ENCODE measurements at regions not wholly inside any gene's neighbourhood (a gene's known extent, or its start where the extent isn't known, plus 50 kb on each side); places are given as distances from the start of the nearest gene placed in this dataset.

GRCh38 chr1:101546885-101547284 lies 310.1 kb downstream of the S1PR1 start:
- no peak overlapping the region for H3K4me2 ChIP-seq (ENCODE audit: insufficient read depth, low read length)
- no peak overlapping the region for H2AFZ ChIP-seq (ENCODE audit: low read depth, low read length)
- H3K9ac ChIP-seq (replicated peaks; ENCODE audit: extremely low read depth, insufficient read depth, low read length) = no peak overlapping the region
- peaks cover 0 to 4% of the 10 kb centered on the region in 2 experiments for H3K27me3 ChIP-seq (ENCODE audit: control insufficient read depth in 2 of 2, insufficient read depth in 2 of 2, low read length in 2 of 2)
- H3K36me3 ChIP-seq (ENCODE audit: control insufficient read depth in 2 of 2, extremely low read depth in 1 of 2, insufficient read depth in 2 of 2, low read length in 2 of 2) = no peaks in the 10 kb centered on the region
- no TSS peak for BruUV-seq (replicated peaks)
- DNase-seq (ENCODE audit: low read depth, low spot score) (no peak), FAIRE-seq (no peak)
- no peak overlapping the region for H3K27ac ChIP-seq (ENCODE audit: insufficient read depth, low read depth, low read length)
- ChIA-PET POLR2A (no interaction called here), CTCF (no interaction called here)
- no peaks in the 10 kb centered on the region for H4K20me1 ChIP-seq (replicated peaks; ENCODE audit: control insufficient read depth, extremely low read depth, insufficient read depth, low read length)
- H3K4me1 ChIP-seq (ENCODE audit: control insufficient read depth, extremely low read depth, insufficient read depth, low read length) = no peaks in the 10 kb centered on the region
- dilution Hi-C loops (cut with MboI; ENCODE audit: extremely low pct_ligation_motif_present, low sequenced_read_pairs) = no loop called here
- H3K79me2 ChIP-seq (ENCODE audit: control insufficient read depth, insufficient read depth, low read length) = no peaks in the 10 kb centered on the region
- H3K9me1 ChIP-seq (replicated peaks; ENCODE audit: control insufficient read depth, extremely low read depth, insufficient read depth, low read length) = no peaks in the 10 kb centered on the region
- no peaks in the 10 kb centered on the region for H3K9me3 ChIP-seq (replicated peaks; ENCODE audit: control insufficient read depth, insufficient read depth, low read length)
- intact Hi-C loops (cut with micrococcal nuclease) = no loop called here
- no peak overlapping the region for H3K4me3 ChIP-seq (replicated peaks in 1 of 3; ENCODE audit: insufficient read depth in 1 of 3, low read depth in 1 of 3, low read length in 3 of 3)
- no peak for TF ChIP-seq POLR2AphosphoS5 (IDR thresholded peaks at IDR 0.05; ENCODE audit: insufficient read depth, low read depth, low read length)
- TF ChIP-seq JUN (IDR thresholded peaks at IDR 0.05; ENCODE audit: borderline replicate concordance, insufficient read depth, insufficient read length, low read depth) = no peak
- TF ChIP-seq MAX (IDR thresholded peaks at IDR 0.05; ENCODE audit: insufficient read depth, insufficient read length) = no peak
- no peak for TF ChIP-seq CTCF (IDR thresholded peaks at IDR 0.05; ENCODE audit: extremely low read depth in 1 of 2, insufficient read depth in 1 of 2, low read depth in 1 of 2, low read length in 2 of 2)
- no peak for TF ChIP-seq EZH2 (IDR thresholded peaks at IDR 0.05; ENCODE audit: borderline replicate concordance, low read depth, low read length, severe bottlenecking)

- TF ChIP-seq POLR2AphosphoS5 (IDR thresholded peaks at IDR 0.05; ENCODE audit: insufficient read depth, low read depth, low read length) = no peak
- TF ChIP-seq GATA2 (IDR thresholded peaks at IDR 0.05; ENCODE audit: insufficient read depth, insufficient read length, low read depth, low read length) = no peak
- TF ChIP-seq JUN (IDR thresholded peaks at IDR 0.05; ENCODE audit: borderline replicate concordance, insufficient read depth, insufficient read length, low read depth) = no peak
- no peak for TF ChIP-seq CTCF (IDR thresholded peaks at IDR 0.05; ENCODE audit: extremely low read depth in 1 of 2, insufficient read depth in 1 of 2, low read depth in 1 of 2, low read length in 2 of 2)
- TF ChIP-seq MAX (IDR thresholded peaks at IDR 0.05; ENCODE audit: insufficient read depth, insufficient read length) = no peak
- TF ChIP-seq EZH2 (IDR thresholded peaks at IDR 0.05; ENCODE audit: borderline replicate concordance, low read depth, low read length, severe bottlenecking) = no peak
- no peak for TF ChIP-seq POLR2A (IDR thresholded peaks at IDR 0.05; ENCODE audit: low read depth, low read length)
- TF ChIP-seq MYC (IDR thresholded peaks at IDR 0.05; ENCODE audit: low read depth, low read length) = no peak
- no peak for TF ChIP-seq FOS (IDR thresholded peaks at IDR 0.05; ENCODE audit: borderline replicate concordance, insufficient read depth, low read length)
- H3K9ac ChIP-seq (replicated peaks; ENCODE audit: extremely low read depth, insufficient read depth, low read length) = no peak overlapping the region
- dilution Hi-C loops (cut with MboI; ENCODE audit: extremely low pct_ligation_motif_present, low sequenced_read_pairs) = no loop called here
- H3K27me3 ChIP-seq (ENCODE audit: control insufficient read depth in 2 of 2, insufficient read depth in 2 of 2, low read length in 2 of 2) = peaks cover 0 to 4% of the 10 kb centered on the region in 2 experiments
- H3K27ac ChIP-seq (ENCODE audit: insufficient read depth, low read depth, low read length) = no peak overlapping the region
- no peaks in the 10 kb centered on the region for H3K9me1 ChIP-seq (replicated peaks; ENCODE audit: control insufficient read depth, extremely low read depth, insufficient read depth, low read length)
- intact Hi-C loops (cut with micrococcal nuclease) = no loop called here
- H3K4me1 ChIP-seq (ENCODE audit: control insufficient read depth, extremely low read depth, insufficient read depth, low read length) = no peaks in the 10 kb centered on the region
- no peaks in the 10 kb centered on the region for H3K79me2 ChIP-seq (ENCODE audit: control insufficient read depth, insufficient read depth, low read length)
- CTCF ChIA-PET = no interaction called here
- no TSS peak for BruUV-seq (replicated peaks)
- DNase-seq (ENCODE audit: low read depth, low spot score) (no peak), FAIRE-seq (no peak)
- H3K36me3 ChIP-seq (ENCODE audit: control insufficient read depth in 2 of 2, extremely low read depth in 1 of 2, insufficient read depth in 2 of 2, low read length in 2 of 2) = no peaks in the 10 kb centered on the region
- POLR2A ChIA-PET = no interaction called here
- no peak overlapping the region for H3K4me3 ChIP-seq (replicated peaks in 1 of 3; ENCODE audit: insufficient read depth in 1 of 3, low read depth in 1 of 3, low read length in 3 of 3)
- H4K20me1 ChIP-seq (replicated peaks; ENCODE audit: control insufficient read depth, extremely low read depth, insufficient read depth, low read length) = no peaks in the 10 kb centered on the region
- no peak overlapping the region for H2AFZ ChIP-seq (ENCODE audit: low read depth, low read length)
- H3K9me3 ChIP-seq (replicated peaks; ENCODE audit: control insufficient read depth, insufficient read depth, low read length) = no peaks in the 10 kb centered on the region
- no peak overlapping the region for H3K4me2 ChIP-seq (ENCODE audit: insufficient read depth, low read length)
Observed at GRCh38 chr1:101547357-101547756, 310.5 kb downstream of the S1PR1 start.
